ENCODE measurements at regions not wholly inside any gene's neighbourhood (a gene's known extent, or its start where the extent isn't known, plus 50 kb on each side); places are given as distances from the start of the nearest gene placed in this dataset.

DNA sequence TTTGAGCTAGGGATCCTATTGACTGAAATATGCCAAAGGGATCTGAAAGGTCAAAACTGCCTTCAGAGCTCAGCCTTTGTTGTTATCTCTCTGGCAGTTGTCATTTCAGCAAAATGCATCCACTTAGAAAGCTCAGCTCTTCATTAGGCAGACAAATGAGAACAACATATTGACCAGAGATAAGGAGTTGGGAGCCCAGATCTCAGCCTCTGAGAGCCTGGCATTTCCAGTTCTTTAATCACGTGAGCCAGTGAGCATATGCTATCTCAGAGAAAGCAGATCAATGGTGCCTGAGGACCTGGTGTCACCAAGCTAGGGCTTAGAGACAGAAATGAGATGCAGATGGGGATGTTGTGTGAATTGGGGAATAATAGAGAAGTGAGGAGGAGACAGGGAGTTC is 101.1 kb downstream of the DAD1 start:
- Histone ChIP-seq H2AFZ (ENCODE audit: low read length) (no peak overlapping the region), H4K20me1 (ENCODE audit: insufficient read depth, low read length) (no peaks in the 10 kb centered on the region), H3K4me1 (ENCODE audit: insufficient read depth, low read length) (no peaks in the 10 kb centered on the region), H3K79me2 (ENCODE audit: insufficient read depth, low read length) (no peaks in the 10 kb centered on the region), H3K4me2 (ENCODE audit: low read depth, low read length) (no peak overlapping the region), H3K27ac (ENCODE audit: extremely low read length, insufficient read depth, low read length) (no peak overlapping the region), H3K9ac (ENCODE audit: insufficient read depth, low read depth, low read length) (no peak overlapping the region), H3K4me3 (replicated peaks in 1 of 3; ENCODE audit: insufficient read depth in 1 of 3, low read depth in 2 of 3, low read length in 3 of 3) (no peak overlapping the region), H3K36me3 (replicated peaks in 1 of 2; ENCODE audit: control insufficient read depth in 1 of 2, insufficient read depth in 2 of 2, low read length in 2 of 2) (no peaks in the 10 kb centered on the region), H3K9me3 (ENCODE audit: low read length) (no peaks in the 10 kb centered on the region), H3K27me3 (ENCODE audit: control insufficient read depth in 1 of 2, insufficient read depth in 2 of 2, low read length in 2 of 2) (peaks cover 0 to 52% of the 10 kb centered on the region in 2 experiments; a peak in 3 of 5 replicates)
- ATAC-seq (no peak), FAIRE-seq (no peak), DNase-seq (ENCODE audit: low spot score) (no peak)
- ChIA-PET CTCF (ENCODE audit: low intra/inter-chr PET ratio, low total read pairs) (no interaction called here), POLR2A (no interaction called here)
- intact Hi-C loops (cut with micrococcal nuclease; ENCODE audit: unreplicated experiment) (no loop called here), in situ Hi-C loops (cut with HindIII; ENCODE audit: extremely low pct_ligation_motif_present, low pct_unique_long_range_greater_than_20kb) (no loop called here)
- TF ChIP-seq ZNF207 (IDR thresholded peaks at IDR 0.05; ENCODE audit: borderline replicate concordance) (no peak), NFE2L2 (IDR thresholded peaks at IDR 0.05; ENCODE audit: low read length) (no peak), SMC3 (IDR thresholded peaks at IDR 0.05; ENCODE audit: low read length) (no peak), ZFAT (CRISPR knock-in tag; conservative IDR thresholded peaks at IDR 0.05) (no peak), SRSF9 (IDR thresholded peaks at IDR 0.05; ENCODE audit: borderline replicate concordance, insufficient read depth, low read depth, low read length, poor library complexity, severe bottlenecking) (no peak), JDP2 (CRISPR knock-in tag; IDR thresholded peaks at IDR 0.05; ENCODE audit: borderline replicate concordance) (no peak), ZNF251 (CRISPR knock-in tag; IDR thresholded peaks at IDR 0.05) (no peak), ZNF607 (CRISPR knock-in tag; IDR thresholded peaks at IDR 0.05; ENCODE audit: borderline replicate concordance) (no peak), RFX5 (IDR thresholded peaks at IDR 0.05; ENCODE audit: low read depth, low read length) (no peak), ZNF776 (CRISPR knock-in tag; IDR thresholded peaks at IDR 0.05) (no peak), CBFB (CRISPR knock-in tag; IDR thresholded peaks at IDR 0.05) (no peak), HHEX (CRISPR knock-in tag; IDR thresholded peaks at IDR 0.05) (no peak), YEATS2 (CRISPR knock-in tag; IDR thresholded peaks at IDR 0.05; ENCODE audit: borderline replicate concordance) (no peak), GATAD2A (CRISPR knock-in tag; IDR thresholded peaks at IDR 0.05) (no peak), ZNF232 (CRISPR knock-in tag; IDR thresholded peaks at IDR 0.05; ENCODE audit: borderline replicate concordance) (no peak), NR2F6 (IDR thresholded peaks at IDR 0.05) (no peak), NR2F6 (CRISPR knock-in tag; IDR thresholded peaks at IDR 0.05) (no peak), ZNF33A (CRISPR knock-in tag; IDR thresholded peaks at IDR 0.05; ENCODE audit: borderline replicate concordance) (no peak)
- TF ChIP-seq, protein P1, sequence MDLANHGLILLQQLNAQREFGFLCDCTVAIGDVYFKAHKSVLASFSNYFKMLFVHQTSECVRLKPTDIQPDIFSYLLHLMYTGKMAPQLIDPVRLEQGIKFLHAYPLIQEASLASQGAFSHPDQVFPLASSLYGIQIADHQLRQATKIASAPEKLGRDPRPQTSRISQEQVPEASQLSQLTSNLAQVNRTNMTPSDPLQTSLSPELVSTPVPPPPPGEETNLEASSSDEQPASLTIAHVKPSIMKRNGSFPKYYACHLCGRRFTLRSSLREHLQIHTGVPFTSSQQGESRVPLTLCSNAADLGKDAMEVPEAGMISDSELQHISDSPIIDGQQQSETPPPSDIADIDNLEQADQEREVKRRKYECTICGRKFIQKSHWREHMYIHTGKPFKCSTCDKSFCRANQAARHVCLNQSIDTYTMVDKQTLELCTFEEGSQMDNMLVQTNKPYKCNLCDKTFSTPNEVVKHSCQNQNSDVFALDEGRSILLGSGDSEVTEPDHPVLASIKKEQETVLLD (CRISPR knock-in tag; IDR thresholded peaks at IDR 0.05; ENCODE audit: low read depth) = no peak
- TF ChIP-seq, protein P2, sequence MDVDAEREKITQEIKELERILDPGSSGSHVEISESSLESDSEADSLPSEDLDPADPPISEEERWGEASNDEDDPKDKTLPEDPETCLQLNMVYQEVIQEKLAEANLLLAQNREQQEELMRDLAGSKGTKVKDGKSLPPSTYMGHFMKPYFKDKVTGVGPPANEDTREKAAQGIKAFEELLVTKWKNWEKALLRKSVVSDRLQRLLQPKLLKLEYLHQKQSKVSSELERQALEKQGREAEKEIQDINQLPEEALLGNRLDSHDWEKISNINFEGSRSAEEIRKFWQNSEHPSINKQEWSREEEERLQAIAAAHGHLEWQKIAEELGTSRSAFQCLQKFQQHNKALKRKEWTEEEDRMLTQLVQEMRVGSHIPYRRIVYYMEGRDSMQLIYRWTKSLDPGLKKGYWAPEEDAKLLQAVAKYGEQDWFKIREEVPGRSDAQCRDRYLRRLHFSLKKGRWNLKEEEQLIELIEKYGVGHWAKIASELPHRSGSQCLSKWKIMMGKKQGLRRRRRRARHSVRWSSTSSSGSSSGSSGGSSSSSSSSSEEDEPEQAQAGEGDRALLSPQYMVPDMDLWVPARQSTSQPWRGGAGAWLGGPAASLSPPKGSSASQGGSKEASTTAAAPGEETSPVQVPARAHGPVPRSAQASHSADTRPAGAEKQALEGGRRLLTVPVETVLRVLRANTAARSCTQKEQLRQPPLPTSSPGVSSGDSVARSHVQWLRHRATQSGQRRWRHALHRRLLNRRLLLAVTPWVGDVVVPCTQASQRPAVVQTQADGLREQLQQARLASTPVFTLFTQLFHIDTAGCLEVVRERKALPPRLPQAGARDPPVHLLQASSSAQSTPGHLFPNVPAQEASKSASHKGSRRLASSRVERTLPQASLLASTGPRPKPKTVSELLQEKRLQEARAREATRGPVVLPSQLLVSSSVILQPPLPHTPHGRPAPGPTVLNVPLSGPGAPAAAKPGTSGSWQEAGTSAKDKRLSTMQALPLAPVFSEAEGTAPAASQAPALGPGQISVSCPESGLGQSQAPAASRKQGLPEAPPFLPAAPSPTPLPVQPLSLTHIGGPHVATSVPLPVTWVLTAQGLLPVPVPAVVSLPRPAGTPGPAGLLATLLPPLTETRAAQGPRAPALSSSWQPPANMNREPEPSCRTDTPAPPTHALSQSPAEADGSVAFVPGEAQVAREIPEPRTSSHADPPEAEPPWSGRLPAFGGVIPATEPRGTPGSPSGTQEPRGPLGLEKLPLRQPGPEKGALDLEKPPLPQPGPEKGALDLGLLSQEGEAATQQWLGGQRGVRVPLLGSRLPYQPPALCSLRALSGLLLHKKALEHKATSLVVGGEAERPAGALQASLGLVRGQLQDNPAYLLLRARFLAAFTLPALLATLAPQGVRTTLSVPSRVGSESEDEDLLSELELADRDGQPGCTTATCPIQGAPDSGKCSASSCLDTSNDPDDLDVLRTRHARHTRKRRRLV (CRISPR knock-in tag; IDR thresholded peaks at IDR 0.05) = no peak
- BruUV-seq (replicated peaks) = no TSS peak
- WGBS (ENCODE audit: low lambda C conversion rate) = 0% methylated on average over 1 of the region's 1 CpG

Data from HepG2 (cell line).